ENCODE measurements at regions not wholly inside any gene's neighbourhood (a gene's known extent, or its start where the extent isn't known, plus 50 kb on each side); places are given as distances from the start of the nearest gene placed in this dataset.

GRCh38 chr9:71583792-71584191 is 184.5 kb downstream of the CEMIP2 start:
- no peak for TF ChIP-seq CTCF (conservative IDR thresholded peaks at IDR 0.05)
- TF ChIP-seq ZFX (IDR thresholded peaks at IDR 0.05): no peak
